Peyer's patch (tissue), 4 donors: ENCODE measurements at regions not wholly inside any gene's neighbourhood (a gene's known extent, or its start where the extent isn't known, plus 50 kb on each side); places are given as distances from the start of the nearest gene placed in this dataset.

ENCODE experiments used
- CTCF ChIP-seq, 6 experiments: fragments of 450-650 bp in 4 of 6; fragments of 200-600 bp in 2 of 6; sonication (generic) in 1 of 6; IDR thresholded peaks; one replicate each; pipeline ENCODE4 v1.5.1; 2017 to 2019; ENCODE audit warnings: antibody characterized with exemption in 6 of 6, mild to moderate bottlenecking in 3 of 6, moderate library complexity in 1 of 6
- POLR2A ChIP-seq, 2 donors: fragments of 450-650 bp; IDR thresholded peaks; one replicate each; pipeline ENCODE4 v1.5.1; 2017; ENCODE audit warnings: antibody characterized with exemption in 2 of 2, mild to moderate bottlenecking in 2 of 2, moderate library complexity in 2 of 2

DNA sequence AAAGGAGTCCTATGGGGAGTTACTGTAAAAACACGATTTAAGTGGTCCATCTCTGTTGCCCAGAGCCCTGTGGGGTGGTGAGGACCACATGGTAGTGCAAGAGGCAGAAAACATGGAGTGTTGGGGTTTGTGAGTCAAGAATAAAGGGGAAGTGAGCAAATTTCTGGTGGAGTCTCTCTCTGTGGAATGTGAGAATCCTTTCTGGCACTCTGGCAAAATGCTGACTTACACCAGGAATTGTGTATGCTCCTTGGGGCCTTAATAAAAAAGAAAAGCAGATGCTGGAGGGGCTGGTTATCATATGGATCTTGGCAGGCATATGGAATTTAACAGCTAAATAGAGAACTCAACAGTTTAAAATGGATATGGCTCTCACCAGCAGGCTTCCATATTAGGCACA, 486.0 kb downstream of the TNS3 start:
- TF ChIP-seq CTCF (IDR thresholded peaks at IDR 0.05), result no peak
- TF ChIP-seq POLR2A (IDR thresholded peaks at IDR 0.05), result no peak
